T-helper 1 cell (primary cell): ENCODE measurements at regions not wholly inside any gene's neighbourhood (a gene's known extent, or its start where the extent isn't known, plus 50 kb on each side); places are given as distances from the start of the nearest gene placed in this dataset.
"Not testable (repeated sequence)": the region's sequence is repeated elsewhere in the genome, so short reads cannot be mapped to it uniquely, and the experiment has no call there.

Source experiments
- DNase-seq, 5 donors: peaks; one replicate each; pipeline ENCODE4 v3.0.0-alpha.2; 2012 to 2020

DNA sequence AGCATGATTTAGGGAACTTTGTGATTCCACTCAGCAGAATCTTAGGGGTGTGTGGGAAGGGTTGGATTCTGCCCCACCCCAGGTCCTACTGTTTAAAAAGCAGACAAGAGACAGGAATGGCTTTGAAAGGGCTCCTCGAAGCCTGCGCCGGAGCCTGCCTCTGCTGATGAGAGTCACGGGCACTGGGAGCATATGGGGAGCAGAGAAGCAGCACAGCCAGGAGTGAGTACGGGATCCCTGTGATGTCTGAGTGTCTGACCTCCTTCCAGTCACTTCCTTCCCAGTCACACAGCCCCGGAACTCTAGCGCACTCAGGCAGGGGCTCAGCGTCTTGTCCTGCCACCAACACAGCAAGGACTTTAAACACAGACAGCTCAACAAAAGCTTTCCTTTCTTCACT, 514.9 kb upstream of the DPP6 start:
- no peak for DNase-seq

DNA sequence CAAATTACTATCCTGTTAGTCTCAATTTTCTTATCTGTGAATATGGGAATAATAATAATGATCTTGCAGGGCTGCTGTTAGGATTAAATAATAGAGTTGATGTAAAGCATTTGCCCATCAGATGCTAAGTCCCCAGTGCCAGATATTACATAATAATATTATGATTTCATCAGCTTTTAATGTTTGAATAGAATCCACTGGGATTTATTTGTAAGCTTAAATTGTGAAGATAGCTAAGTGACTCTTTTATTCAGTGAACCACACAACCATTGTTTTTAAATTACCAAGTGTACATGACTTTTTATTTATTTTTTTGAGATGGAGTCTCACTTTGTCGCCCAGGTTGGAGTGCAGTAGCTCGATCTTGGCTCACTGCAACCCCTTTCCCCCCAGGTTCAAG, 510.3 kb upstream of the DPP6 start:
- no peak for DNase-seq

- no peak for DNase-seq
Measured at GRCh38 chr7:153543232-153543631, 509.0 kb upstream of the DPP6 start.

GRCh38 chr7:153550173-153550572, 502.0 kb upstream of the DPP6 start:
- no peak for DNase-seq

GRCh38 chr7:153564391-153564790, 487.8 kb upstream of the DPP6 start:
- no peak for DNase-seq

DNA sequence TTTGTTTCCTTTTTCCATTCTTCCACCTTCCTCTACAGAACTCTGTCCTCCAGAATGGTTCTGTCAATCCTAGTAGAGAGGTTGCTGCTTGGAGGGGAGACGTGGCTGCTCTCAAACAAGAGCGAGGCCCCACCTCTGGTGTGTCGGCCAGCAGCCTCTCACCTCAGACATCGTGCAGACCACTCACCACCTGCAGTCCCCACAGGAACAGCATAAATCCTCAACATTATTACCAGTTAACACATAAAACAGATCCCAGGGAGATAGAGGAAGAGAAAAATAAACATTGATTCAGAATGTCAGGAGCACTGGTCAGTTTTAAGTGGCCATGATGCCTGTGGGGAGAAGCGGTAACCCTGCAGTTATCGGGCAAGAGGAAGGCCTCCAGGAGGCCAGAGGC, 485.9 kb upstream of the DPP6 start:
- no peak for DNase-seq

- DNase-seq = no peak
Measured at GRCh38 chr7:153567426-153567825, 484.8 kb upstream of the DPP6 start.

- DNase-seq = not testable (repeated sequence)
Measured at GRCh38 chr7:153569520-153569919, 482.7 kb upstream of the DPP6 start.

- no peak for DNase-seq
Measured at GRCh38 chr7:153576096-153576495, 476.1 kb upstream of the DPP6 start.

- DNase-seq = no peak
Measured at GRCh38 chr7:153581419-153581818, 470.8 kb upstream of the DPP6 start.

GRCh38 chr7:153584132-153584531, 468.1 kb upstream of the DPP6 start:
- DNase-seq = no peak

DNA sequence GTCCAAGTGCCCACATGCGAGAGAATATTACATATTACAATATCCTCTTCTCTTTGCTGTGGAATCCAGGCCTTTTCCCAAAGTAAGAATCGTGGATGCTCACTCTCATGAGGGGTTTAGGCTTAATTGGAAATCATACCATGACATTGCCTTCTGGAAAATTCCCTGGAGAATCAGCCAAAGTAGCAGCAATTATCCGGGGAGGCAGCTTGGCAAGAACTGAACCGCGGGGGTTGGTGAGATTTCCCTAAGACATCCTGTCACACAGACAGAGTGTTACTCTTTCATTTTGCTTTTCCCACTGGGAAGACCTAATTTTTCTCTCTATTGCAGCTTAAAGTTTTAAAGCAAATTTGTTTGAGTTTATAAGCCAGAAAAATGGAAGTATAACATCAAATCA, 463.6 kb upstream of the DPP6 start:
- DNase-seq = no peak

GRCh38 chr7:153590136-153590535, 462.1 kb upstream of the DPP6 start:
- DNase-seq = no peak

DNA sequence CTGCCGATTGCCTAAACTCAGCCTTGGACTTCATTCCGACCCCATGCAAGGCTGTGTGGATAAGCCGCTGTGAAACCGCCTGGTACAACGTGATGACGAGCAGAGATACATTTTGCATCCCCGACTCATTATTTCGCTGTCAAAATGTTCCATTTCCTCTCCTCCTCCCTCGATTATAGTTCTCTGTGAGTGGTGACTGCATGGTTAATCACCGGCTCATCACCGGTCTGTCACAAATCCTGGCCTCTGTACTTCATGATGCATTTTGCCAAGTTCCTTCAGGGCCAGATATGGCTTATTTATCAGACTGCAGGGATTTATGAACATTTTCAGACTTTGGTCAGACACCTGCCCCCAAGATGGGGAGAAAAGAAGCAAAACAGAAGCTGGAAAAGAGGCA, 461.6 kb upstream of the DPP6 start:
- DNase-seq = no peak

DNA sequence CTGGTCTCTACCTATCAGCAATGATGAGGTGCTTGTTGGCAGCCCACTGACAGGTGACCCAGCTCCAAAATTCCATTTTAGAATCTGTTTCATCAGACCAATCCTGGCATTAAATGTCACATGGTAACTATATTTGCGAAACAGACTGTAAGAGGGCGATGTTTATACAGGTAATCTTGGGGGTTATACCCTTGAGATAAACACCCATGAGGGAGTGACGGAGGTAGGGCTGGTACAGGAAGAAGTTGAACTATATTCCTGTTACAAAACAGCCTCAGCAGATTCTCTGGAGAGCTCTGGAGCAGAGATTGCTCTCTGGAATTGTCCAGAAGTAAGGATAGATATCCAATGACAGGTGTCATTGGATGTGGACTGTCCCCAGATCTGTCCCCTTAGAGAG, 444.8 kb upstream of the DPP6 start:
- DNase-seq = no peak

DNA sequence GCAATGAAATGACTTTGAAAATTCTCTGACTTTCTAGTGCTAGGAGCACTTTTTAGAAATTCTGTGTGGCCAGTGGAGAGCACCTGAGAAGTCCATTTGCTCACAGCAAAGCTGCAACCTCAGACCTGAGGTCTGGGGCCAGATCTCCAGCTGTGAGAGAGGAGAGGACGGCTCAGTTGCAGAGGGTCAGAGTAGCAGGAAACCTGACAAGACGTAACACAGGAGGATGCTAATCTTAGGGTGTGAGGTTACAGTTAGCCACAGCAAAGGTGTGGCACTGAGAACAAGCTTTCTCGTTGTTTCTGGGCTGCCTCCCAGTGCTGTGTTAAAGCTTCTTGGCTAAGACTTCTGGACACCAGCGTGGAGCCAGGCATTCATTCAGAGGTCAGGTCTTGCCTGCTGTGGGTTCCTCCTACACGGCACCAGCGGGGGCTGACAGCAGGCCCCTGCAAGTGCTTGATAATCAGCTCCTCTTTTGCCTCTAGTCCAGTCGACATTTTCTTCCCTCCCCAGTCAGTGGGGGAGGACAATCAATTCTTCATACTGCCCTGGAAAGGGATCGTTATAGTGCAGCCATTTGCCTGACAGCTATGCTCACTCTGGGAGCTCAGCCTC, 435.4 kb upstream of the DPP6 start:
- no peak for DNase-seq

DNA sequence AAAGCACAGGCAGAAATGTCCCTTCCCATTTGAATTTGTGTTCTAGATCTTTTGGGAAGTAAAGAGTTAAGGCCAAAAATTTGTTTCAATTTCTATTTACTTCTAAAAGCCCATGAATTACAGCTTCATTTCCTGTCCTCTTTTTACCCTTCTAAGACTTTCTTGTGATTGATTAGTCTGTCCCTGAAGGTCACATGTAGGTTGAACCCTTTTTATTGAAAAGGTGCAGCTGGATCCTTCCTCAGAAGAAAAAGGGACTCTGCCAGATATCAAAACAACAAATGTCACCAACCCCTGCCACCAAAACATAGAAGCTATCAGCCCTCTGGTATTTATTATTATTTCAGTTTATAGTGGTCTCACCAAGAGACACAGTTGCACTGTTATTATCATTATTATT, 424.9 kb upstream of the DPP6 start:
- no peak for DNase-seq

- no peak for DNase-seq
Measured at GRCh38 chr7:153628406-153628805, 423.8 kb upstream of the DPP6 start.

- DNase-seq = no peak
Measured at GRCh38 chr7:153628825-153629224, 423.4 kb upstream of the DPP6 start.

DNA sequence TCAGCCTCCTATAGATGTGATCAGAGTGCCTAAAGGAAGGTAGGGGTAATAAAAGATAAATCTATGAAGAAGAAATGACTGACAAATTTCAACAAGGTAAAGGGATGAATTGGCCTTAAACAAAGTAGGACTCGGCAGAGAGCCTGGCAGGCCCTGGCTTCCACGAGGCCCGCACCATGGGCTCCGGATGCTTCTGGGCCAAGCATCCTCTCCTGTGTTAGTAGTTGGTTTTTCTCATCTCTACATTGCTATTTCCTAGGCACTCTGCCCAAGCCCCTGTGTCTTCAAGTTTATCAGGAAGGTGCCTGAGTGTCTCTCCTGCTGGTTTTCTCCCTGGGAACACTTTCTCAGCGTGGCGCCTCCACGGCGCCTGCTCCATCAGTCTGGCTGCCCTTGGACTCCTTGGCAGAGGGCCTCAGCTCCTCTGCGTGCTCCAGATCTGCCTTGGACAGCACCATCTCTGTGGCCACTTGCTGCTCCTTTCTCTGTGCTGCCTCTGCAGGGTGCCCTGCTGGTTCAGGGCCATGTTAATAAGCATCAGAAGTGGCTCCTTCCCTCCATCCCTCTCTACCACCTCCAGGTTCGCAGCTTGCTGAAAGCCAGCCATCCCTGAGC, 413.3 kb upstream of the DPP6 start:
- no peak for DNase-seq

DNA sequence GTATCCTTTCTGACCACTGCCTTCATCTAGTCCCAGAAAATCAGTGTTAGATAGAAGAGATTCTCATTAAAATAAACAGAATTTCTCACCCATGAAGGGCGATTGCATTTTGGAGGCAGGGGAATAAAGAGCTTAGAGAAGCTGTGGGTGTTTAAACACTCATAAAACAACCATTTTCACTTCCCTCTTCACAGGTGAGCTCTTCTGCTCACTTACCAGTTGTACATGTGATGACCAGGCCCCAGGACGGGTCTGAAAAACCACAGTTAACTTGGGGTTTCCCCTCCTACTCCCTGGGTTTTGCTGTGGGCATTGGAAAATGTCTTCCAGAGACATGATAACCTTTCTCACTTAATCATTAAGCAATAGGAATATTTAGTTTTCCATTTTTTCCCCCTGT, 411.6 kb upstream of the DPP6 start:
- no peak for DNase-seq

DNA sequence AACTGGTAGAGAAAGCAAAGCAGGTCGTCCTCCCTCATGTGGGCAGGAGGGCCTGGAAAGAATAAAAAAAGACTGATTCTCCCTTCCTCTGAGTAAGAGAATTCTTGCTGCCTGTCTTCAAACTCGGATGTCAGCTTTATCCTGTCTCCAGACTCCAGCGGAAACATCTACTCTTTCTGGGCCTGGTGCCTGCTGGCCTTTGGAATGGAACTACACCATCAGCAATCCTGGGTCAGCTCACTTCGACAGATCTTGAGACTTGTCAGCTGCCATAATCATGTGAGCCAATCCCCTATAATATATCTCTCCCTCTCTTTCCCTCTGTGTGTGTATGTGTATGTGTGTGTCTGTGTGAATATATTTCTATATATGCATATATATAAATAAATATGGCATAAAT, 411.0 kb upstream of the DPP6 start:
- no peak for DNase-seq

DNA sequence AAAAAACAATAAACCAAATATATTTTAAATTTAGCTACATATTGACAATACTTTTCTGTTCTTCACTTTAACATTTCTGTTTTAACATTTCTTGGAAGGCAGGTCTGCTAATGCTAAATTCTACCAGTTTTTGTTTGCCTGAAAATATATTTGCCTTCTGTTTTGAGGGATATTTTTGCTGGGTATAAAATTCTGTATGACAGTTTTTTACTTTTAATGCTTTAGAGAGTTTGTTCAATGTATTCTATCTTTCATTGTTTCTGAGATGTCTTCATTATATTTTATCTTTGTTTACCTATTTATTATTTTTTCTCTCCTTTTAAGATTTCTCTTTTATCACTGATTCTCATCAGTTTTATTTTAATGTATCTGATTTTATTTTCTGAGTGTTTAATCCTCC, 409.2 kb upstream of the DPP6 start:
- DNase-seq = no peak

DNA sequence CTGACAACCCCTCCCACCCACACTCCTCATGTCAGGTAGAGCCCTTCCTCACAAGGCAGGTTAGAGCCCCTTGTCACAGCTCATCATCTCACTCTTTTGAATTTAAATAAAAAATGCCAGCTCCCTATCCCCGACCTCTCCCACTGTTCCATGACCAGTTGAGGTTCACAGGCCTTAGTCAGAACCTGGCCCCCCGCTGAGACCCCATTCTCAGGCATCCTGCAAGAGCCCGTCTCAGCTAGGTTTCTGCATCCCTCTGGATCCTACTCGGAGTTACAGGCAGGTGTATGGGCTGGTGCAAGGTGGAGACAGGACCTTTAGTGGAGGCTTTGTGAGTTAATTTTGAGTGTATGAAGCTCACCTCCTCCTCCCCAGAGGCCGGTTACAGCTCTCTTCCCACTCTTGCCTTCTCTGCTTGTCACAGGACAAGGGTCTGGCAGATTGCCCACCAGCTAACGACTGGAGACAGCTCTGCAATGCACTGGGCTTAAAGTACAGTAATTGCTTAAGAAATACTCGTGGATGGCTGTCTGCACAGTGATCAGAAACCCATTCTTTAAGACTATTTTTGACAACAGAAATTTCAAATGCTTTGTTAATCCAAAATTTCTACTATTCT, 394.9 kb upstream of the DPP6 start:
- no peak for DNase-seq

- no peak for DNase-seq
Measured at GRCh38 chr7:153675131-153675530, 377.1 kb upstream of the DPP6 start.
